Vagina (tissue), 2 donors: ENCODE measurements at regions not wholly inside any gene's neighbourhood (a gene's known extent, or its start where the extent isn't known, plus 50 kb on each side); places are given as distances from the start of the nearest gene placed in this dataset.

Source experiments
- DNase-seq, 2 donors: peaks; one replicate each; pipeline ENCODE4 v3.0.0-alpha.2; 2017; ENCODE audit errors: extremely low spot score in 2 of 2
- H3K27ac ChIP-seq: fragments of 200-600 bp; sonication (generic); one replicate; pipeline ENCODE4 v1.5.1; 2019
- H3K27me3 ChIP-seq: fragments of 200-600 bp; sonication (generic); one replicate; pipeline ENCODE4 v1.5.1; 2019
- H3K36me3 ChIP-seq, 2 donors: fragments of 200-600 bp; sonication (generic); one replicate each; pipeline ENCODE4 v1.5.1; 2017 to 2019
- H3K4me1 ChIP-seq: fragments of 200-600 bp; sonication (generic); one replicate; pipeline ENCODE4 v1.5.1; 2019
- H3K4me3 ChIP-seq, 2 donors: fragments of 200-600 bp; sonication (generic); 1 replicate in 1 of 2; 2 replicates in 1 of 2; pipeline ENCODE4 v1.5.1; 2016 to 2019
- H3K9me3 ChIP-seq: fragments of 200-600 bp; sonication (generic); one replicate; pipeline ENCODE4 v1.5.1; 2019
- POLR2A ChIP-seq, 2 donors: fragments of 450-650 bp; IDR thresholded peaks; one replicate each; pipeline ENCODE4 v1.6.1; 2017; ENCODE audit warnings: antibody characterized with exemption in 2 of 2, mild to moderate bottlenecking in 2 of 2, moderate library complexity in 2 of 2
- POLR2AphosphoS5 ChIP-seq, 2 donors: sonication (generic); formaldehyde crosslinking; IDR thresholded peaks; one replicate each; pipeline ENCODE4 v1.9.0; 2017; ENCODE audit warnings: antibody characterized with exemption in 2 of 2, mild to moderate bottlenecking in 2 of 2, low read depth in 1 of 2; ENCODE audit not compliant: insufficient read depth in 1 of 2
- intact Hi-C: fragments of 100-400 bp; cut with DNase I; formaldehyde crosslinking; loops from one replicate; pipeline ENCODE4 v1.15.1; 2023
- TF ChIP-seq, protein P1 (sequence below), 3 experiments: fragments of 450-650 bp in 2 of 3; fragments of 200-600 bp in 1 of 3; sonication (generic) in 1 of 3; IDR thresholded peaks; one replicate each; pipeline ENCODE4 v1.5.1; 2017 to 2019; ENCODE audit warnings: antibody characterized with exemption in 3 of 3, mild to moderate bottlenecking in 2 of 3, moderate library complexity in 2 of 3

DNA sequence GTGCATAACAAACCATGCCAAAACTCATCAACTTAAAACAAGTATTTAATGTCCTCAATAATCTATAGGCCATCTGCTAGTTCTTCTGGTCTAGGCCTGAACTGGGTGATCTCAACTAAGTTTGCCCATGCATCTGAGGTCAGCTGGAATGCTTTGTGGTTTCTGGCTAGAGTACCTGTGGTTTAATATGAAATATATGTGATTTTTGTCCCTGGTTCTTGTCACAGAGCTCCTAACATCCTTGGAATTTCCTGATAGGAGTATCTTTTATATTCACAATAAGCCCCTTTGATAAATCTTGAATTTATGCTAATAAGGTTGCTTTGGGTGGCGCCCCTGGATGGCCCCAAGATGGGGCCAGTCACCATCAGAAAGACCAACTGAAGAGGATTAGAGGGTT is 535.9 kb downstream of the DNAH5 start:
- H3K4me3 ChIP-seq, result no peak overlapping the region
- H3K4me1 ChIP-seq, result no peaks in the 10 kb centered on the region
- H3K36me3 ChIP-seq, result no peaks in the 10 kb centered on the region
- H3K9me3 ChIP-seq, result no peaks in the 10 kb centered on the region
- intact Hi-C loops, result no loop called here
- TF ChIP-seq, protein P1, sequence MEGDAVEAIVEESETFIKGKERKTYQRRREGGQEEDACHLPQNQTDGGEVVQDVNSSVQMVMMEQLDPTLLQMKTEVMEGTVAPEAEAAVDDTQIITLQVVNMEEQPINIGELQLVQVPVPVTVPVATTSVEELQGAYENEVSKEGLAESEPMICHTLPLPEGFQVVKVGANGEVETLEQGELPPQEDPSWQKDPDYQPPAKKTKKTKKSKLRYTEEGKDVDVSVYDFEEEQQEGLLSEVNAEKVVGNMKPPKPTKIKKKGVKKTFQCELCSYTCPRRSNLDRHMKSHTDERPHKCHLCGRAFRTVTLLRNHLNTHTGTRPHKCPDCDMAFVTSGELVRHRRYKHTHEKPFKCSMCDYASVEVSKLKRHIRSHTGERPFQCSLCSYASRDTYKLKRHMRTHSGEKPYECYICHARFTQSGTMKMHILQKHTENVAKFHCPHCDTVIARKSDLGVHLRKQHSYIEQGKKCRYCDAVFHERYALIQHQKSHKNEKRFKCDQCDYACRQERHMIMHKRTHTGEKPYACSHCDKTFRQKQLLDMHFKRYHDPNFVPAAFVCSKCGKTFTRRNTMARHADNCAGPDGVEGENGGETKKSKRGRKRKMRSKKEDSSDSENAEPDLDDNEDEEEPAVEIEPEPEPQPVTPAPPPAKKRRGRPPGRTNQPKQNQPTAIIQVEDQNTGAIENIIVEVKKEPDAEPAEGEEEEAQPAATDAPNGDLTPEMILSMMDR (IDR thresholded peaks at IDR 0.05), result no peak
- no peak for TF ChIP-seq POLR2AphosphoS5 (IDR thresholded peaks at IDR 0.05; ENCODE audit: insufficient read depth in 1 of 2, low read depth in 1 of 2)
- no peak for TF ChIP-seq POLR2A (IDR thresholded peaks at IDR 0.05)
- no peak for DNase-seq
- H3K27me3 ChIP-seq, result no peaks in the 10 kb centered on the region
- H3K27ac ChIP-seq, result no peak overlapping the region

GRCh38 chr5:13403351-13403750 is 541.1 kb downstream of the DNAH5 start:
- TF ChIP-seq POLR2AphosphoS5 (IDR thresholded peaks at IDR 0.05; ENCODE audit: insufficient read depth in 1 of 2, low read depth in 1 of 2) (no peak), POLR2A (IDR thresholded peaks at IDR 0.05) (no peak)
- intact Hi-C loops, result no loop called here

GRCh38 chr5:13385066-13385465 is 559.4 kb downstream of the DNAH5 start:
- H3K9me3 ChIP-seq, result no peaks in the 10 kb centered on the region
- TF ChIP-seq POLR2A (IDR thresholded peaks at IDR 0.05) (no peak), POLR2AphosphoS5 (IDR thresholded peaks at IDR 0.05; ENCODE audit: insufficient read depth in 1 of 2, low read depth in 1 of 2) (no peak)
- TF ChIP-seq, protein P1 (IDR thresholded peaks at IDR 0.05), result no peak
- no peak for DNase-seq
- no peaks in the 10 kb centered on the region for H3K27me3 ChIP-seq
- H3K27ac ChIP-seq, result no peak overlapping the region
- H3K4me1 ChIP-seq, result no peaks in the 10 kb centered on the region
- no peak overlapping the region for H3K4me3 ChIP-seq
- no peaks in the 10 kb centered on the region for H3K36me3 ChIP-seq
- intact Hi-C loops, result no loop called here

More at GRCh38 chr5:13403351-13403750, 541.1 kb downstream of the DNAH5 start:
- Histone ChIP-seq H3K36me3 (no peaks in the 10 kb centered on the region), H3K4me1 (no peaks in the 10 kb centered on the region), H3K27ac (no peak overlapping the region), H3K4me3 (no peak overlapping the region), H3K9me3 (no peaks in the 10 kb centered on the region), H3K27me3 (no peaks in the 10 kb centered on the region)
- DNase-seq, result no peak

DNA sequence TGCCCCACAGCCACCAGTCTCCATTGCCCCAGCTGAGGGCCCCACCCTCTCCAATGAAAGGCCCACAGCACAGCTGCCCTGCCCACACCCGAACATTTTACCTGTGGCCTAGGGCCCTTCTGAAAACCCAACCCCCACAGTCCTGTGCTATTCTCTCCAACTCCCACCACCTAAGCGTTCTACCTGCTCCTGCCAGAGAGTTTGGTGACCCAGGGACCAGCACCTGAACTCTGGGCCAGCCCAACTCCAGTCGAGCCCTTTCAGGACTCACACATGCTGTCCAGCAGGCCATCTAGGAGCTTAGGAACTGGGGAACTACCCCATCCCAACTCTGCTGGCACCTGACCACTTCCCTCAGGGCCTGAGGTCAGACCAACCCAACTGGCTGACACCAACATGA is 562.3 kb downstream of the DNAH5 start:
- Histone ChIP-seq H3K4me3 (no peak overlapping the region), H3K9me3 (no peaks in the 10 kb centered on the region), H3K27me3 (no peaks in the 10 kb centered on the region), H3K27ac (no peak overlapping the region), H3K36me3 (no peaks in the 10 kb centered on the region), H3K4me1 (no peaks in the 10 kb centered on the region)
- TF ChIP-seq POLR2A (IDR thresholded peaks at IDR 0.05) (no peak), POLR2AphosphoS5 (IDR thresholded peaks at IDR 0.05; ENCODE audit: insufficient read depth in 1 of 2, low read depth in 1 of 2) (no peak)
- TF ChIP-seq, protein P1 (IDR thresholded peaks at IDR 0.05), result no peak
- intact Hi-C loops, result no loop called here
- DNase-seq, result no peak

- Histone ChIP-seq H3K27ac (no peak overlapping the region), H3K27me3 (no peaks in the 10 kb centered on the region), H3K4me1 (no peaks in the 10 kb centered on the region), H3K4me3 (no peak overlapping the region), H3K36me3 (no peaks in the 10 kb centered on the region), H3K9me3 (no peaks in the 10 kb centered on the region)
- no peak for TF ChIP-seq POLR2A (IDR thresholded peaks at IDR 0.05)
- TF ChIP-seq, protein P1 (IDR thresholded peaks at IDR 0.05), result no peak
- no peak for TF ChIP-seq POLR2AphosphoS5 (IDR thresholded peaks at IDR 0.05; ENCODE audit: insufficient read depth in 1 of 2, low read depth in 1 of 2)
- intact Hi-C loops, result no loop called here
- no peak for DNase-seq
These were observed 566.4 kb downstream of the DNAH5 start for GRCh38 chr5:13378091-13378490.
